NT2/D1 (cell line): ENCODE measurements at regions not wholly inside any gene's neighbourhood (a gene's known extent, or its start where the extent isn't known, plus 50 kb on each side); places are given as distances from the start of the nearest gene placed in this dataset.

Experiments
- DNase-seq: peaks from one replicate; pipeline ENCODE4 v3.0.0-alpha.2; 2011; ENCODE audit warnings: low read depth, low spot score
- H3K27me3 ChIP-seq: 2 replicates; pipeline ENCODE4 v1.6.0; 2011; ENCODE audit warnings: mild to moderate bottlenecking; ENCODE audit not compliant: insufficient read length, insufficient read depth
- H3K36me3 ChIP-seq: 2 replicates; pipeline ENCODE4 v1.6.1; 2011; ENCODE audit warnings: mild to moderate bottlenecking, low read length, mixed read lengths; ENCODE audit not compliant: insufficient read depth, insufficient read length
- H3K4me1 ChIP-seq: 2 replicates; pipeline ENCODE4 v1.5.1; 2011; ENCODE audit not compliant: insufficient read depth, insufficient read length
- H3K4me3 ChIP-seq: 2 replicates; pipeline ENCODE4 v1.5.1; 2011; ENCODE audit warnings: low read depth; ENCODE audit not compliant: insufficient read length
- H3K9ac ChIP-seq: 2 replicates; pipeline ENCODE4 v1.6.0; 2011; ENCODE audit warnings: low read depth; ENCODE audit not compliant: insufficient read length
- H3K9me3 ChIP-seq: 2 replicates; pipeline ENCODE4 v1.5.1; 2011; ENCODE audit warnings: mild to moderate bottlenecking, low read length; ENCODE audit not compliant: insufficient read depth
- SUZ12 ChIP-seq: IDR thresholded peaks from 2 replicates; pipeline ENCODE4 v1.6.1; 2011; ENCODE audit not compliant: insufficient read length, insufficient read depth; ENCODE audit errors: extremely low read depth
- YY1 ChIP-seq: IDR thresholded peaks from 2 replicates; pipeline ENCODE4 v1.6.1; 2011; ENCODE audit not compliant: insufficient read length, insufficient read depth
- ZNF274 ChIP-seq: IDR thresholded peaks from 2 replicates; pipeline ENCODE4 v1.6.1; 2011; ENCODE audit warnings: mild to moderate bottlenecking, low read depth, low read length

GRCh38 chr12:116630762-116631161, 71.6 kb downstream of the MAP1LC3B2 start:
- Histone ChIP-seq H3K9ac (no peak overlapping the region), H3K27me3 (no peaks in the 10 kb centered on the region), H3K4me1 (peaks cover 8% of the 10 kb centered on the region), H3K36me3 (no peaks in the 10 kb centered on the region), H3K9me3 (no peaks in the 10 kb centered on the region), H3K4me3 (no peak overlapping the region)
- TF ChIP-seq YY1 (no peak), ZNF274 (no peak), SUZ12 (no peak)
- no peak for DNase-seq

- no peak for DNase-seq
- Histone ChIP-seq H3K9me3 (no peaks in the 10 kb centered on the region), H3K4me3 (no peak overlapping the region), H3K27me3 (no peaks in the 10 kb centered on the region), H3K36me3 (no peaks in the 10 kb centered on the region), H3K9ac (no peak overlapping the region), H3K4me1 (peaks cover 8% of the 10 kb centered on the region)
- TF ChIP-seq SUZ12 = no peak
- TF ChIP-seq YY1 = no peak
- no peak for TF ChIP-seq ZNF274
Measured at GRCh38 chr12:116629480-116629879, 70.3 kb downstream of the MAP1LC3B2 start.

GRCh38 chr12:116628989-116629388, 69.8 kb downstream of the MAP1LC3B2 start:
- H3K9me3 ChIP-seq = no peaks in the 10 kb centered on the region
- TF ChIP-seq SUZ12 (no peak), YY1 (no peak), ZNF274 (no peak)
- no peaks in the 10 kb centered on the region for H3K27me3 ChIP-seq
- H3K4me1 ChIP-seq = peaks cover 8% of the 10 kb centered on the region
- H3K4me3 ChIP-seq = no peak overlapping the region
- H3K9ac ChIP-seq = no peak overlapping the region
- DNase-seq = no peak
- no peaks in the 10 kb centered on the region for H3K36me3 ChIP-seq

GRCh38 chr12:116628450-116628793, 69.2 kb downstream of the MAP1LC3B2 start:
- H3K9me3 ChIP-seq = peaks cover 1% of the 10 kb centered on the region; the same call in 1 of the 2 replicates
- H3K4me3 ChIP-seq = no peak overlapping the region
- no peaks in the 10 kb centered on the region for H3K27me3 ChIP-seq
- peaks cover 8% of the 10 kb centered on the region for H3K4me1 ChIP-seq
- no peak for DNase-seq
- no peaks in the 10 kb centered on the region for H3K36me3 ChIP-seq
- TF ChIP-seq SUZ12 = no peak
- TF ChIP-seq ZNF274 = no peak
- TF ChIP-seq YY1 = no peak
- H3K9ac ChIP-seq = no peak overlapping the region
